Hepatocyte (in vitro differentiated cells): ENCODE measurements at regions not wholly inside any gene's neighbourhood (a gene's known extent, or its start where the extent isn't known, plus 50 kb on each side); places are given as distances from the start of the nearest gene placed in this dataset.

Source experiments
- DNase-seq: peaks from one replicate; pipeline ENCODE4 v3.0.0-alpha.2; 2016; ENCODE audit warnings: low spot score
- H2AFZ ChIP-seq: fragments of 200-600 bp; sonication (generic); 2 replicates; pipeline ENCODE4 v1.6.0; 2016; ENCODE audit warnings: antibody characterized with exemption, mild to moderate bottlenecking
- H3K27ac ChIP-seq: fragments of 200-600 bp; sonication (generic); 2 replicates; pipeline ENCODE4 v1.5.1; 2016; ENCODE audit warnings: mild to moderate bottlenecking
- H3K27me3 ChIP-seq: fragments of 200-600 bp; sonication (generic); 2 replicates; pipeline ENCODE4 v1.6.1; 2016
- H3K36me3 ChIP-seq: fragments of 200-600 bp; sonication (generic); replicated peaks from 2 replicates; pipeline ENCODE4 v1.5.1; 2016; ENCODE audit warnings: low read depth; ENCODE audit not compliant: insufficient read depth
- H3K4me1 ChIP-seq: fragments of 200-600 bp; sonication (generic); 2 replicates; pipeline ENCODE4 v1.5.1; 2016; ENCODE audit warnings: mild to moderate bottlenecking, moderate library complexity; ENCODE audit not compliant: insufficient read depth
- H3K4me2 ChIP-seq: fragments of 200-600 bp; sonication (generic); 2 replicates; pipeline ENCODE4 v1.6.0; 2016
- H3K4me3 ChIP-seq: fragments of 200-600 bp; sonication (generic); 2 replicates; pipeline ENCODE4 v1.5.1; 2016; ENCODE audit warnings: mild to moderate bottlenecking
- H3K79me2 ChIP-seq: fragments of 200-600 bp; sonication (generic); 2 replicates; pipeline ENCODE4 v1.6.0; 2017; ENCODE audit warnings: mild to moderate bottlenecking
- H3K9me2 ChIP-seq: fragments of 200-600 bp; sonication (generic); replicated peaks from 2 replicates; pipeline ENCODE4 v1.6.0; 2017; ENCODE audit warnings: mild to moderate bottlenecking; ENCODE audit not compliant: insufficient read depth
- H3K9me3 ChIP-seq: fragments of 200-600 bp; sonication (generic); 2 replicates; pipeline ENCODE4 v1.5.1; 2016; ENCODE audit warnings: low read depth, mild to moderate bottlenecking
- H4K20me1 ChIP-seq: fragments of 200-600 bp; sonication (generic); 2 replicates; pipeline ENCODE4 v1.6.0; 2016; ENCODE audit warnings: mild to moderate bottlenecking; ENCODE audit not compliant: insufficient read depth, poor library complexity, severe bottlenecking
- CTCF ChIP-seq: fragments of 200-600 bp; sonication (generic); IDR thresholded peaks from 2 replicates; pipeline ENCODE4 v1.5.1; 2016; ENCODE audit warnings: antibody characterized with exemption, mild to moderate bottlenecking; ENCODE audit not compliant: poor library complexity
- EZH2 ChIP-seq: fragments of 200-600 bp; sonication (generic); IDR thresholded peaks from 2 replicates; pipeline ENCODE4 v1.6.1; 2016; ENCODE audit warnings: antibody characterized with exemption, mild to moderate bottlenecking, borderline replicate concordance
- EZH2phosphoT487 ChIP-seq: fragments of 200-600 bp; sonication (generic); IDR thresholded peaks from one replicate; pipeline ENCODE4 v1.6.1; 2018; ENCODE audit warnings: antibody characterized with exemption, mild to moderate bottlenecking, low read depth, moderate library complexity; ENCODE audit not compliant: unreplicated experiment, severe bottlenecking
- WGBS: methylation state at CpG from one replicate; pipeline ENCODE4 v1.1.6; 2016; ENCODE audit warnings: low lambda C conversion rate; ENCODE audit errors: missing lambda C conversion rate; 5-methylcytosine and 5-hydroxymethylcytosine counted together

- Histone ChIP-seq H3K36me3 (no peaks in the 10 kb centered on the region), H3K27me3 (no peaks in the 10 kb centered on the region), H3K79me2 (no peaks in the 10 kb centered on the region), H3K4me2 (no peak overlapping the region), H3K9me2 (no peaks in the 10 kb centered on the region), H2AFZ (no peak overlapping the region), H3K9me3 (no peaks in the 10 kb centered on the region), H3K27ac (no peak overlapping the region), H3K4me3 (no peak overlapping the region), H4K20me1 (no peaks in the 10 kb centered on the region), H3K4me1 (no peaks in the 10 kb centered on the region)
- TF ChIP-seq CTCF = no peak
- no peak for TF ChIP-seq EZH2
- WGBS = 92% methylated on average over 8 of the region's 8 CpGs
- DNase-seq = no peak
Observed at GRCh38 chr20:58018590-58018989, 209.9 kb downstream of the ANKRD60 start.

- TF ChIP-seq EZH2phosphoT487 = no peak
- no peak for TF ChIP-seq CTCF
- no peak for TF ChIP-seq EZH2
- H3K9me3 ChIP-seq = no peaks in the 10 kb centered on the region
- no peaks in the 10 kb centered on the region for H3K27me3 ChIP-seq
- H2AFZ ChIP-seq = no peak overlapping the region
- no peaks in the 10 kb centered on the region for H3K36me3 ChIP-seq
- H4K20me1 ChIP-seq = no peaks in the 10 kb centered on the region
- H3K4me1 ChIP-seq = no peaks in the 10 kb centered on the region
- H3K4me2 ChIP-seq = no peak overlapping the region
- no peak overlapping the region for H3K27ac ChIP-seq
- H3K9me2 ChIP-seq = no peaks in the 10 kb centered on the region
- H3K4me3 ChIP-seq = no peak overlapping the region
- no peaks in the 10 kb centered on the region for H3K79me2 ChIP-seq
- 89% methylated on average over 16 of the region's 16 CpGs for WGBS
- no peak for DNase-seq
Observed at GRCh38 chr20:58017970-58018530, 210.4 kb downstream of the ANKRD60 start.

- Histone ChIP-seq H3K36me3 (no peaks in the 10 kb centered on the region), H3K9me3 (no peaks in the 10 kb centered on the region), H3K9me2 (no peaks in the 10 kb centered on the region), H4K20me1 (no peaks in the 10 kb centered on the region), H3K79me2 (no peaks in the 10 kb centered on the region), H2AFZ (no peak overlapping the region), H3K27me3 (no peaks in the 10 kb centered on the region), H3K27ac (no peak overlapping the region), H3K4me3 (no peak overlapping the region), H3K4me2 (no peak overlapping the region), H3K4me1 (no peaks in the 10 kb centered on the region)
- WGBS = 80% methylated on average over 20 of the region's 20 CpGs
- no peak for DNase-seq
- TF ChIP-seq CTCF = no peak
- TF ChIP-seq EZH2 = no peak
- TF ChIP-seq EZH2phosphoT487 = no peak
Observed at GRCh38 chr20:58017231-58017969, 211.1 kb downstream of the ANKRD60 start.
